ENCODE measurements at regions not wholly inside any gene's neighbourhood (a gene's known extent, or its start where the extent isn't known, plus 50 kb on each side); places are given as distances from the start of the nearest gene placed in this dataset.
"Not testable (repeated sequence)": the region's sequence is repeated elsewhere in the genome, so short reads cannot be mapped to it uniquely, and the experiment has no call there.

DNA sequence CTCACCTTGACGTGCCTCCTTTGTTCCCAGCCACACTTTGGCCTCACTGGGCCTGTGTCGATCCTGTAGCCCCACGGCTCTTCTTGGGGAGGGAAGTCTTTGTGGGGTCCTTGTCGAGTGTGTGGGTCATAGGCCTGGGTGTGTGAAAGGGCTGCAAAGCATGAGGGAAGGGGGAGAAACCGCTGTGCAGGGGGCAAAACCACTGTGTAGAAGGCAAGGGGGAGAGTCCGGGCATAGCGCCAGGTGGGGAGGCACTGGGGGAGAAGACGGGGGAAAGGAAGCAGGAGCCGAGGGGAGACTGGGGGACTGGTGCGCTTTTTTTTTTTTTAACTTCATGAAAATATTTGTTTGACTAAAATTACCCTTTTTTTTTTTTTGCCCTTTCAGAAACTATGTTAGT, 65.1 kb upstream of the RASD2 start:
- DNase-seq, result peak; percentile 16

DNA sequence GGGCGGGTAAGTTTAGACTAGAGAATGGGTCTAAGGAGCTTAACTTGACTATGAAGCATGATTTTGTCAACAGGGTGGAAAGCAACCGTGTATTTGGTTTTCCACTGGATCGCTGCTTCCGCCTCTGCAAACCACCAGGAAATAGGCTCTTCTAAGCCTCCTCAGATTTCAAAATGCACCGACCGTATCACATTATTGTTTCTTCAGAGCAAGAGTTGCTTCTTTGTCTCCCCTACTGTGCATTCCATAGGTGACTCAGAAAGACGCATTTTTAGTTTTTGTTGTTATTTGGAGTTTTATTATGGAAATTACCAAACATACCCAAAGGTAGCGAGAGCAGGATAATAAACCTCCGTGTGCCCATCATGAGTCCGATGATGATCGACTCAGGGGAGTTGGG, 64.3 kb upstream of the RASD2 start:
- DNase-seq, result no peak

DNA sequence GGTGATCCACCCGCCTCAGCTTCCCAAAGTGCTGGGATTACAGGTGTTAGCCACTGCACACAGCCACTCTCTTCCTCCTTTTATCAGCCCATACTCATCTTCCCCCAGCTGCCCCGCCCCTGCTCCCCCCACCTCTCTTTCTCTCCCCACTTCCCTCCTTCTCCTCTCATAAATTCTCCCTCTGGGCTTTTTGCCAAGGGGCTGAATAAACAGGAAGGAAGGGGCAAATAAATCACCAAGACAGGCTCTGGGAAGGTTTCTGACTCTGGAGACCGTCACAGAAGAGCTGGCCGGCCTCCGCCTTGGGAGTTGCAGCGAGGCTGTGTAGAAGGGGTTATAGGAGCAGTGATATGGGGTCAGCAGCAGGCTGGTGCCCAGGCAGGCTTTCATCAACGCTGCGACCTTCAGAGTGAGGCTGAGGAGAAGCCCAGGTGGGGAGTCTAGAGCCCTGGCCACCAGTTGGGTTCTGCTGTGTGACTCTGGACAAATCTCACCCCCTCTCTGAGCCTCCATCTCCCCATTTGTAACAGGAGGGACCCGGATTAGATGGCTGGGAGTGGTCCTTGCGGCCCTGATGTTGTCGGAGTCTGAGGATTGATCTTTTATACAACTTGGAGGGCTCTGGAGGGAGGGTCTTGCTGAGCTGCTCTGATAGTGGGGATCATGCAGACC, 62.6 kb upstream of the RASD2 start:
- peak; percentile 80 for DNase-seq

DNA sequence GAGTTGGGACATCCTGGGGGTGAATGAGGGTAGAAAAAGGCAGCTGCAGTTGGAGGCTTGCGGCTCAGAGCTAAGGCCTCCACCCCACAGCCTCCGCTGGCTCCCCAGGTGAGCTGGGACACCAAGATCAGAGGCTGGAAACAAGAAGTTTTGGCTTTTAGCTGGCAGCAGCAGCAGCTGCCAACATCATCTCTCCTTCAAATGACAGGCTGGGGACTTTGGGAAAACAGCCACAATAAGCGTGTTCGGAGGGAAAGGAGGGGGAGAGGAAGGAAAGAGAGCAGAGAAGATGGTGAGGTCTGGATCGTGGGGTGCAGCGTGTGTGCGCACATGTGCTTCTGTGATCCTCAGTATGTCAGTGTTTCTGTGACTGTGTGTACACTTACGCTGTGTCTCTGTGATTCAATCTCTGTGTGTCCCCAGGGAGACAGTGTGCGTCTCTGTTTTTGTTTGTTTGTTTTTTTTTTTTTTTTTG, 62.0 kb upstream of the RASD2 start:
- no peak for DNase-seq

DNA sequence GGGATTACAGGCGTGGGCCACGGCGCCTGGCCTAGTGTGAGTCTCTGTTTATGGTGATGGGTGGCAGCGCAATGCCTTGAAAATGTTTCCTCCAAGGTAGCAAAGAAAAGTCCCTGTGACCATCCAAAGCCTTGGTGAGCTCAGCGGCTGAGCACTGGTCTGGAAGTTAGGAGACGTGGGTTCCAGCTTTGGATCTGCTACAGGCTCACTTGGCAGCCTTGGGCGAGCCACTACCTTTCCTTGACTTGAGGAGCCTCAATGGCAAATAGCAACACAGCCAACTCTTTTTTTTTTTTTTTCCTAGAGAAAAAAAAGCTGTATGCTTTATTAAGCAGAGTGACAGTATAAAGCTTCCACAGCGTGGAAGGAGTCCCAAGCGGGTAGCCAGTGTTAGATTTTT, 61.3 kb upstream of the RASD2 start:
- no peak for DNase-seq

DNA sequence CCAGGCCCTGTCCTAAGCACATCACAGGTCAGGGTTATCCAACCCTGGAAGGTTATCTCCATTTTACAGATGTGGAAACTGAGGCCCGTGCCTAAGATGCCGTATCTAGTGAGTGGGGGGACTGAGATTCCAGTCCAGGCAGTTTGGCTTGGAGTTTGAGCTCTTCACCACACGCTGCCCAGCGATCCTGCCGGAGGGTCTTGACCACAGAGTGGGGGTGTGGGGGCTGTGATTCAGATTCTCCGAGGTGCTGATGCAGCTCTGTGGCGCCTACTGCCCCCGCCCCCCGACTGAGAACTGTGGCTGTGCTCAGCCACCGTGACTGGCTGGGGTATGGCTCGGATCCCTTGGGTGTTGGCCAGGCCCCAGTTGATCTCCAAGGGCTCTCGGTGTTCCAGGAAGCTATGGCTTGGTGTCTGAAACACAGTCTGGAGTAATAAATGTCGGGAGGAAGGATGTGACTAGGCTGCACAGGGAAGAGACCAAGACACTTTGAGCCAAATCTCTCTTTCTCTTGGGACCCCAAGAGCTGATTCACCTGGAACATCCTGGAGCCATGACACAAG, 60.6 kb upstream of the RASD2 start:
- DNase-seq, result no peak

DNA sequence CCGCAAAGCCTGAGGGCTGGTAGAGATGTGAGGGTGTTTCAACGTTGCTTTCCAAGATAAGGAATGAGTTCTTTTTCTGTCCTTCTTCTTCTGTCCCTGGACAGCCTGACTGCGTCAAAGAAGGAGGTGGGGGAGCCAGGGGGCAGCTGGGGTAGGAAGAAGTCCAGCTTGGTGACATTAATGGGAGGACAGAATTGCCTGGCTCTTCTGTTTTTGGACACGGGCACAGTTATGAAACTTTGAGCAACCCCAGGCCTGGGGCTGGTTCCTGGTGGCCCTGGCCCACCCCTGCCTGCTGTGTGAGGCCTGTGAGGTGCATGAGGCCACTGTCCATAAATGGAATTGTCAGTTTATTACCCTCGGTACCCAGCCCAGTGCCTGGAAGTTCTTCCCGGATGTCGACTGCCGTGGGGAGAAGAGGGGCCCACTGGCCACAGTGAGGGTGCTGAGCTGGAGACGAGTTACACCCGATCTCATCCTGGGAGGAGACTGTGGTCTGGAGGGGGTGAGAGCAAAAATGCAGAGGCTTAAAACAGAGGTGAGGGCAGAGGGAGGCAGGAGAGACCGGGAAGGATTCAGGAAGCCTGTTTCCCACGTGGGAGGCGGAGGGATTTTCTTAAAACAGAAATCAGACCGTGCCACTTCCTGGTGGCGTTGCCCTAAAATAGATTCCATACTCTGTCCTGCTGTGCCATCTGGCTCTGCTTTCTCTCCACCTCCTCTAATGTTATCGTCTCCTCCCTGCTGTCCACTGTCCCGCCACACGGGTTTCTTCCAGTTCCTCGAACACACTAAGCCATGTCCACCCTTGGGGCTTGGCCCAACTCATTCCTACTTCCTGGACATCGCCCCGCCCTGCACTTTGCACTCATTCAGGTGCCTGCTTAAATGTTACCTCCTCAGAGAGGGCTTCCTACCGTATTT, 59.7 kb upstream of the RASD2 start:
- no peak for DNase-seq

DNA sequence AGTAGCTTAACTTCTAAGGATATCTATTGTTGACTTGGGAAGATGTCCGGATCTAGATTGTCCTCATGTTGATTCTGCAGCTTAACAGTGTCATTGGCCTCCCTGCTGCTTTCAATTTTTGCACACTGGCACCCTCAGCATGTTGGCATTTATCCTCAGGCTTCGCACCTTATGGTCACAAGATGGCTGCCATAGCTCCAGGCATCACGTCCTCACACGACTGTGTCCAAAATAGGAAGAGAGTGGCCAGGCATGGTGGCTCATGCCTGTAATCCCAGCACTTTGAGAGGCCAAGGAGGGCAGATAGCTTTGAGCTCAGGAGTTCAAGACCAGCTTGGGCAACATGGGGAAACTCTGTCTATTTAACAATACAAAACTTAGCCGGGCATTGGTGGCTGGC, 58.3 kb upstream of the RASD2 start:
- DNase-seq, result no peak

DNA sequence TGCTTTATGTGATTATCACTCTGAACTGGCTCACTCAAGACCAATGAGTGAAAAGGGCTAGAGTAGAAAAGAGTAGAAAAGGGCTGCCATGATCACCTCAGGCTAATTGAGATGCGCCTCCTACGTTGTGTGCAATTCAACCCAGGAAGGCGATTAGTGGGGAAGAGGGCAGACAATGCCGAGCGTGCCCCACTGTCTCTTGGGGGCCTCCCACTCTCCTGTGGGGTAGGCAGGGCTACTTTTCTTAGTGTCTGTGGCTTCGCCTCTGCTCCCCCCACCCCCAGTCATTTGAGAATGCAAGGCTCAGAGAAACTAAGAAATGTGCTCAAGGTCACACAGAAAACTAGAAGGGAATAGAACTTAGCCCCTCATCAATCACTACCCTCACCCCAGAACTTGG, 57.7 kb upstream of the RASD2 start:
- no peak for DNase-seq

DNA sequence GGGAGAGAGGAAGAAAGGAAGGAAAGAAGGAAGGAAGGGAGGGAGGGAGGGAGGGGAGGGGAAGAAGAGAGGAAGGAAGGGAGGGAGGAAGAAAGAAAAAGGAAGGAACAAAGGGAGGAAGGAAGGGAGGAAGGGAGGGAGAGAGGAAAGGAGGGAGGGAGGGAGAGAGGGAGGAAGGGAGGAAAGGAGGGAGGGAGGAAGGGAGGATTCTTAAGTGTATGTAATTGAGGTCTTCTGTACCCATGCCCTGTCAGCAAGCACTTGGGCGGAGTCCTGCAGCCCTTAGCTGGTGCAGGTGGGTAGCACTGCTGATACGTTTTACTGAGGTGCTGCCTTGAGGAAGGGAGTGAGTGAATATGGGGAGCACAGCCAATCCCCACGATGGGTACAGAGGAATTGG, 56.9 kb upstream of the RASD2 start:
- no peak for DNase-seq

DNA sequence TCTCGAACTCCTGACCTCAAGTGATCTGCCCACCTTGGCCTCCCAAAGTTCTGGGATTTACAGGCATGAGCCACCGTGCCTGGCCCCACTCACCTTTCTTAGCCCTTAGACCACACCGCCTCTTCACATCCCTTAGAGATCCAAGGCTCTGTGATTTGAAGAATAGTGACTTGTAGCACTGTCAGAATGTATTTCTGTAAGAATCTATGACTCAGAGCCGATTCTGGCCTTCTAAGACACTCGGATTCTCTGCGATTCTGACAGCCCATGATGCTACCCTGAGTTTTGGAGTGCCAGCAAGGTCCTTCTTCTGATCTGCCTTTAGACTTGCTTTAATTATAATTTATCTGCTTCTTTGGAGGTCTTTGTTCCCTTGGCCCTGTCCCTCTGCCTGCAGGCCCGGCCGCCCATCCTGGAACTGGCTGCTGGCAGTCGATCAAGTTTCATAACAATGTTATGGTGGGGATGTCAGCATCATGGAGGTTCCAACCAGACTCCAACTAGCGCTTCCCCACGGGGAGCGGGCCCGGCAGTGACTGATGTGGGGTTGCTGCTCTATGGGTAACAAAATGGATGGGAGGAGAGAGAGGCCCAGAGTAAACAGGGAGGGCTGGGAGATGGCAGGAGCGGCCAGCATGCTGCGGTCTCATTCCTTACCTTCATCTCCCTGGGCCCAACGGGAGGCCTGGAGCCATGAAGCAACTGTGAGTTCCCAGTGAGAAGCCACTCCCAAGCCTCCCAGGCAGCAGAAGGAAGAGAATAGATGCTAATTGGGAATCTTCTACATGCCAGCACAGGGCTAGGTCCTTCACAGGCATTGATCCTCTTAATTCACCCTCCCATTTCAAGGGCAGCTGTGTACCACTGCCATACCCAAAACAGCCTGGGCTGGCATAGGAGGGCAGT, 55.7 kb upstream of the RASD2 start:
- DNase-seq, result no peak

DNA sequence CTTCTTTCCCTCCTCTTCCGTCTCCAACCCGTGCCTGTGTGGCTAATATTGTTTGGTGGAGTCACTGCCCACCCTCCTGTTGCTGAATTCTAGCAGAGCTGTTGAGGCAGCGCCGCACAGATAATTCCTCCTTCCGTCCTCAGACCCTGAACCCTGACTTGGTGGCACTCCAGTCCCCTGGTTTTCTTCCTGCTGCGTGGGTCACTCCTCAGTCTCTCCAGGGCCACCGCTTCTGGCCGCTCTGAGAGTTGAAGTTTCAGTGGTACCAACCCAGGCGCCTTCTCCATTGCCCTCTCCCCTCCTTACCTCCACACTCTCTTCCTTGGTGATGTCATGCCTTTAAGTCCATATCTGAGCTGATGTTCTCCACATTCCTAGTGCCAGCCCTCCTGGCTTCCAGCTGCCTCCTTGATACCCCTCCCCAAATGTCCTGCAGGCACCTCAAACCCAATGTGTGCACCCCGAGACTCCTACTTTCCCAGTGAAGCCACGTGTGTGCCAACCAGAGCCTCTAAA, 54.5 kb upstream of the RASD2 start:
- DNase-seq, result no peak

DNA sequence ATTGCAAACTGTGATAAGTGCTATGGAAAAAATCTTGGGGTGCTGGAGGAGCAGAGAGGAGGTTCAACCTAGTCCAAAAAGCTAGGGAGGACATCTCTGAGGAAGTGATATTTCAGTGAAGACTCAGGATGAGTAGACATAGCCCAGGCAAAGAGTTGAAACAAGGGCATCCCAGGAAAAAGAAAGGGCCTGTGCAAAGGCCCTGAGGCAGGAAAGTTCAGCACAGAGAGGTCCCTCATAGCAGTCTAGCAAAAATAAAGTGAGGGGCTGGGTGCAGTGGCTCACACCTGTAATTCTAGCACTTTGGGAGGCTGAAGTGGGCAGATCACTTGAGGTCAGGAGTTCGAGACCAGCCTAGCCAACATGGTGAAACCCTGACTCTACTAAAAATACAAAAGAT, 53.0 kb upstream of the RASD2 start:
- DNase-seq, result not testable (repeated sequence)

DNA sequence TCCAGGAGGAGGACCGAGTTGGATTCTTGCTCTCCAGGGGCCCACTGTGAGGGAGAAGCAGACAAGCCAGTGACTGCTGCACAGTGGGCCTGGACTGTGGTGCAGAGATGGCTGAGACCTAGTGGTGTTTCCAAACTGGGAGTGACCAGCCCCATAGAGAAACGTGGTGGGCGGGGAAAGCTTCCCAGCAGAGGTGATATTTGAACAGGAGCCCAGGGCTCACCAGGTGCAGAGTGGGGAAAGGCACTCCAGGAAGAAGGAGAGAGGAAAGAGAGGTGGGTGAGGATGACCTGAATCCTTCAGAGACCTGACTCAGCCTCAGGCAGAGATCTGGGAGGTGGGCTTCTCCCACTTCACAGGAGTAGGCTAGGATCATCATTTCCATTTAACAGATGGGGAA, 52.1 kb upstream of the RASD2 start:
- DNase-seq, result no peak

DNA sequence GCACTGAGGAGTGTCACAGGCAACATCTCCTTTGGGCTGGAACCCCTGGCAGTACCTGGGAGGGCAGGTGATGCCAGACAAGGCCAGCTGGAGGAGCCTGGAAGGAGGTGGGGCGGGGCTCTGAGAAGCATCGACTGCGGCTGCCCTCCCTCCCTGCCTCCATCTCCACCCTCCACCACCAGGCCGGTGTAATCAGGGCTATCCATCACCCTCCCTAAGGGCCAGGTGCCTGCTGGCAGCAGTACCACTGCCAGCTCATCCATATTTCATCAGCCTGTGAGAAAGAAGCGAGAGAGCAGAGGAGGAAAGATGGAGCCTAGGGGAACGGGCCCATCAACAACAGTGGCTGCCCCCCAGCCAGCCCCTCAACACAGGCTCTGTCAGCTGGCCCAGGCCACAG, 51.4 kb upstream of the RASD2 start:
- peak; percentile 62 for DNase-seq

All from NCI-H1105 treated with DMSO at 0.1 percent for 48 hours (cell line).